Esophagus muscularis mucosa (tissue), 4 donors: ENCODE measurements at regions not wholly inside any gene's neighbourhood (a gene's known extent, or its start where the extent isn't known, plus 50 kb on each side); places are given as distances from the start of the nearest gene placed in this dataset.

ENCODE experiments used
- DNase-seq: peaks from one replicate; pipeline ENCODE4 v3.0.0-alpha.2; 2017; ENCODE audit errors: extremely low spot score
- H3K27ac ChIP-seq, 4 donors: fragments of 200-600 bp; sonication (generic); replicated peaks in 1 of 4; 1 replicate in 3 of 4; 2 replicates in 1 of 4; pipeline ENCODE4 v1.5.1; 2016 to 2019; ENCODE audit warnings: mild to moderate bottlenecking in 1 of 4
- H3K27me3 ChIP-seq, 4 donors: fragments of 200-600 bp; sonication (generic); one replicate each; pipeline versions ENCODE4 v1.5.1 to v1.6.0; 2016 to 2019
- H3K36me3 ChIP-seq, 4 donors: fragments of 200-600 bp; sonication (generic); one replicate each; pipeline ENCODE4 v1.5.1; 2016 to 2019
- H3K4me1 ChIP-seq, 4 donors: fragments of 200-600 bp; sonication (generic); one replicate each; pipeline ENCODE4 v1.5.1; 2016 to 2019
- H3K4me3 ChIP-seq, 4 donors: fragments of 200-600 bp; sonication (generic); 1 replicate in 2 of 4; 2 replicates in 2 of 4; pipeline ENCODE4 v1.5.1; 2016 to 2019; ENCODE audit warnings: mild to moderate bottlenecking in 4 of 4, moderate library complexity in 1 of 4
- H3K9me3 ChIP-seq, 4 donors: fragments of 200-600 bp; sonication (generic); 1 replicate in 3 of 4; 2 replicates in 1 of 4; pipeline ENCODE4 v1.5.1; 2016 to 2019
- CTCF ChIP-seq, 3 experiments: fragments of 200-600 bp in 2 of 3; fragments of 450-650 bp in 1 of 3; sonication (generic) in 2 of 3; IDR thresholded peaks; one replicate each; pipeline ENCODE4 v1.5.1; 2017 to 2019; ENCODE audit warnings: antibody characterized with exemption in 3 of 3, mild to moderate bottlenecking in 2 of 3, moderate library complexity in 1 of 3
- EP300 ChIP-seq: sonication (generic); formaldehyde crosslinking; IDR thresholded peaks from one replicate; pipeline ENCODE4 v1.6.1; 2017; ENCODE audit warnings: antibody characterized with exemption
- POLR2A ChIP-seq: fragments of 450-650 bp; IDR thresholded peaks from one replicate; pipeline ENCODE4 v1.6.1; 2017; ENCODE audit warnings: antibody characterized with exemption, moderate library complexity, mild to moderate bottlenecking, low read depth
- POLR2AphosphoS5 ChIP-seq, 2 donors: sonication (generic); formaldehyde crosslinking; IDR thresholded peaks; one replicate each; pipeline ENCODE4 v1.6.1; 2017; ENCODE audit warnings: antibody characterized with exemption in 2 of 2
- WGBS: methylation state at CpG from one replicate; pipeline ENCODE4 v1.1.5; 2018; 5-methylcytosine and 5-hydroxymethylcytosine counted together
- intact Hi-C: fragments of 100-400 bp; cut with DNase I; formaldehyde crosslinking; loops from one replicate; pipeline ENCODE4 v1.15.1; 2023

- Histone ChIP-seq H3K9me3 (no peaks in the 10 kb centered on the region), H3K4me1 (no peaks in the 10 kb centered on the region), H3K27me3 (no peaks in the 10 kb centered on the region), H3K27ac (no peak overlapping the region), H3K4me3 (no peak overlapping the region), H3K36me3 (no peaks in the 10 kb centered on the region)
- WGBS, result 56% methylated on average over 3 of the region's 3 CpGs
- TF ChIP-seq POLR2AphosphoS5 (IDR thresholded peaks at IDR 0.05), result no peak
- no peak for TF ChIP-seq CTCF (IDR thresholded peaks at IDR 0.05)
- DNase-seq, result no peak
- intact Hi-C loops, result no loop called here
Observed at GRCh38 chrX:138946926-138947325, 235.4 kb upstream of the FGF13 start.

- TF ChIP-seq CTCF (IDR thresholded peaks at IDR 0.05), result no peak
- no peak for TF ChIP-seq POLR2AphosphoS5 (IDR thresholded peaks at IDR 0.05)
- no peak for TF ChIP-seq POLR2A
- TF ChIP-seq EP300, result no peak
- Histone ChIP-seq H3K36me3 (no peaks in the 10 kb centered on the region), H3K4me1 (no peaks in the 10 kb centered on the region), H3K9me3 (no peaks in the 10 kb centered on the region), H3K4me3 (no peak overlapping the region), H3K27me3 (no peaks in the 10 kb centered on the region), H3K27ac (no peak overlapping the region)
- intact Hi-C loops, result no loop called here
- DNase-seq, result no peak
- WGBS, result 77% methylated on average over 6 of the region's 6 CpGs
Observed at GRCh38 chrX:138945219-138945618, 233.7 kb upstream of the FGF13 start.

- no peak overlapping the region for H3K4me3 ChIP-seq
- H3K27ac ChIP-seq, result no peak overlapping the region
- TF ChIP-seq CTCF (IDR thresholded peaks at IDR 0.05) (no peak), POLR2AphosphoS5 (IDR thresholded peaks at IDR 0.05) (no peak), POLR2A (no peak), EP300 (no peak)
- intact Hi-C loops, result no loop called here
- no peaks in the 10 kb centered on the region for H3K36me3 ChIP-seq
- no peak for DNase-seq
- peaks cover 0 to 5% (median 0%) of the 10 kb centered on the region in 4 donors for H3K4me1 ChIP-seq
- H3K27me3 ChIP-seq, result no peaks in the 10 kb centered on the region
- H3K9me3 ChIP-seq, result no peaks in the 10 kb centered on the region
Observed at GRCh38 chrX:138939038-138939437, 227.5 kb upstream of the FGF13 start.

- Histone ChIP-seq H3K9me3 (no peaks in the 10 kb centered on the region), H3K27me3 (no peaks in the 10 kb centered on the region), H3K36me3 (no peaks in the 10 kb centered on the region), H3K4me3 (no peak overlapping the region), H3K27ac (no peak overlapping the region), H3K4me1 (peaks cover 0 to 5% (median 0%) of the 10 kb centered on the region in 4 donors)
- no peak for TF ChIP-seq CTCF (IDR thresholded peaks at IDR 0.05)
- no peak for TF ChIP-seq POLR2AphosphoS5 (IDR thresholded peaks at IDR 0.05)
- TF ChIP-seq POLR2A, result no peak
- no peak for TF ChIP-seq EP300
- 50% methylated on average over 1 of the region's 1 CpG for WGBS
- intact Hi-C loops, result no loop called here
- no peak for DNase-seq
Observed at GRCh38 chrX:138938003-138938402, 226.5 kb upstream of the FGF13 start.

GRCh38 chrX:138931212-138931611, 219.7 kb upstream of the FGF13 start:
- H3K27ac ChIP-seq, result no peak overlapping the region
- no peaks in the 10 kb centered on the region for H3K4me1 ChIP-seq
- intact Hi-C loops, result no loop called here
- H3K9me3 ChIP-seq, result no peaks in the 10 kb centered on the region
- no peak for TF ChIP-seq POLR2AphosphoS5 (IDR thresholded peaks at IDR 0.05)
- H3K4me3 ChIP-seq, result no peak overlapping the region
- H3K36me3 ChIP-seq, result no peaks in the 10 kb centered on the region
- no peaks in the 10 kb centered on the region for H3K27me3 ChIP-seq
- no peak for DNase-seq
- WGBS, result 69% methylated on average over 2 of the region's 2 CpGs
